Muscle of arm (tissue), 1 donor: ENCODE measurements at regions not wholly inside any gene's neighbourhood (a gene's known extent, or its start where the extent isn't known, plus 50 kb on each side); places are given as distances from the start of the nearest gene placed in this dataset.

Source experiments
- DNase-seq: peaks from one replicate; pipeline ENCODE4 v3.0.0-alpha.2; 2013

GRCh38 chr6:152905551-152906299, 77.1 kb downstream of the FBXO5 start:
- no peak for DNase-seq

GRCh38 chr6:152909241-152909640, 73.6 kb downstream of the FBXO5 start:
- no peak for DNase-seq

- DNase-seq, result no peak
These were observed 66.8 kb downstream of the FBXO5 start for GRCh38 chr6:152916035-152916434.

- DNase-seq, result no peak
These were observed 63.9 kb downstream of the FBXO5 start for GRCh38 chr6:152918991-152919390.

GRCh38 chr6:152920016-152920415, 62.8 kb downstream of the FBXO5 start:
- no peak for DNase-seq
